HCT116 (cell line): ENCODE measurements at regions not wholly inside any gene's neighbourhood (a gene's known extent, or its start where the extent isn't known, plus 50 kb on each side); places are given as distances from the start of the nearest gene placed in this dataset.
"Not testable (repeated sequence)": the region's sequence is repeated elsewhere in the genome, so short reads cannot be mapped to it uniquely, and the experiment has no call there.

ENCODE experiments used
- ATAC-seq: fragments of 200-7000 bp; cut with Tn5 transposase; 2 replicates; pipeline ENCODE4 v1.9.1; 2020; ENCODE audit warnings: mild to moderate bottlenecking, moderate library complexity
- BruUV-seq: library from RNA; stranded (reverse); fragments of 400-500 nt; replicated peaks from 2 replicates; lab custom pipeline; 2021; lab: Mats Ljungman, UMichigan
- CTCF ChIA-PET: fragments of 300-600 bp; sonication (Branson Sonifier 250); formaldehyde crosslinking; loops from one replicate; lab custom pipeline; 2021; ENCODE audit warnings: antibody characterized with exemption; lab: Charles Lee
- POLR2A ChIA-PET: fragments of 300-600, 350-600 bp; sonication (Branson Sonifier 250); formaldehyde crosslinking; loops from one replicate; lab custom pipeline; 2021; ENCODE audit warnings: antibody characterized with exemption; lab: Charles Lee
- RAD21 ChIA-PET, 2 experiments: fragments of 300-600 bp; sonication (Branson Sonifier 250); formaldehyde crosslinking; loops; one replicate each; lab custom pipeline; 2023; ENCODE audit warnings: low total read pairs in 2 of 2; ENCODE audit not compliant: uncharacterized antibody in 2 of 2, unreplicated experiment in 2 of 2, low non-redundant PET in 1 of 2; lab: Charles Lee
- DNase-seq: peaks from one replicate; pipeline ENCODE4 v3.0.0-alpha.2; 2010; ENCODE audit warnings: low read depth, low spot score
- H2AFZ ChIP-seq: fragments of 200-600 bp; shearing (Covaris generic), sonication (generic); 2 replicates; pipeline ENCODE4 v1.6.1; 2017; ENCODE audit warnings: low read depth, mixed run types, mixed read lengths, antibody characterized with exemption, low read length; ENCODE audit not compliant: poor library complexity, severe bottlenecking
- H3K27ac ChIP-seq: 2 replicates; pipeline ENCODE4 v1.5.1; 2012; ENCODE audit warnings: low read depth, low read length
- H3K27me3 ChIP-seq: fragments of 200-600 bp; sonication (generic); 2 replicates; pipeline ENCODE4 v1.6.1; 2016; ENCODE audit warnings: mixed run types, low read length, mixed read lengths; ENCODE audit not compliant: insufficient read depth
- H3K36me3 ChIP-seq, 2 experiments: fragments of 200-500 bp in 1 of 2; fragments of 200-600 bp in 1 of 2; sonication (Bioruptor generic) in 1 of 2; sonication (generic) in 1 of 2; 2 replicates each; pipeline versions ENCODE4 v1.5.1 to v1.6.1; 2014 to 2016; ENCODE audit warnings: low read length in 2 of 2, inconsistent platforms in 1 of 2, mixed read lengths in 1 of 2, mixed run types in 1 of 2; ENCODE audit not compliant: insufficient read depth in 2 of 2, control insufficient read depth in 1 of 2
- H3K4me1 ChIP-seq, 2 experiments: fragments of 200-600 bp in 1 of 2; sonication (generic) in 1 of 2; 2 replicates each; pipeline versions ENCODE4 v1.5.1 to v1.6.1; 2012 to 2017; ENCODE audit warnings: low read length in 2 of 2, inconsistent platforms in 1 of 2, mild to moderate bottlenecking in 1 of 2, mixed read lengths in 1 of 2, mixed run types in 1 of 2, moderate library complexity in 1 of 2; ENCODE audit not compliant: insufficient read depth in 2 of 2, control insufficient read depth in 1 of 2
- H3K4me2 ChIP-seq: fragments of 200-600 bp; sonication (generic); 2 replicates; pipeline ENCODE4 v1.6.1; 2017; ENCODE audit warnings: mixed run types, low read length, mixed read lengths
- H3K4me3 ChIP-seq, 2 experiments: fragments of 200-600 bp in 1 of 2; sonication (generic) in 1 of 2; replicated peaks in 1 of 2; 2 replicates each; pipeline ENCODE4 v1.5.1; 2011 to 2016; ENCODE audit warnings: low read length in 2 of 2, control low read depth in 1 of 2, low read depth in 1 of 2, mild to moderate bottlenecking in 1 of 2, mixed read lengths in 1 of 2, mixed run types in 1 of 2
- H3K79me2 ChIP-seq: fragments of 200-600 bp; sonication (generic); 2 replicates; pipeline ENCODE4 v1.6.1; 2017; ENCODE audit warnings: mild to moderate bottlenecking, mixed run types, low read length, moderate library complexity, mixed read lengths; ENCODE audit not compliant: insufficient read depth
- H3K9ac ChIP-seq: fragments of 200-600 bp; sonication (generic); 2 replicates; pipeline ENCODE4 v1.6.1; 2016; ENCODE audit warnings: low read length, mixed read lengths
- H3K9me2 ChIP-seq: fragments of 200-600 bp; sonication (generic), shearing (Covaris generic); 2 replicates; pipeline ENCODE4 v1.6.1; 2017; ENCODE audit warnings: mixed run types, mild to moderate bottlenecking, moderate library complexity; ENCODE audit not compliant: insufficient read depth
- H3K9me3 ChIP-seq, 2 experiments: fragments of 200-500 bp in 1 of 2; fragments of 200-600 bp in 1 of 2; sonication (Bioruptor generic) in 1 of 2; sonication (generic) in 1 of 2; 2 replicates each; pipeline ENCODE4 v1.6.1; 2014 to 2017; ENCODE audit warnings: low read length in 2 of 2, mixed read lengths in 2 of 2, inconsistent platforms in 1 of 2, low read depth in 1 of 2, mild to moderate bottlenecking in 1 of 2, mixed run types in 1 of 2, moderate library complexity in 1 of 2; ENCODE audit not compliant: control insufficient read depth in 1 of 2, insufficient read depth in 1 of 2
- H4K20me1 ChIP-seq: fragments of 200-600 bp; sonication (generic), shearing (Covaris generic); 2 replicates; pipeline ENCODE4 v1.6.1; 2017; ENCODE audit warnings: mixed run types, mild to moderate bottlenecking, moderate library complexity; ENCODE audit not compliant: insufficient read depth
- CEBPB ChIP-seq: IDR thresholded peaks from 2 replicates; pipeline ENCODE4 v1.6.1; 2012; ENCODE audit warnings: low read depth
- EGR1 ChIP-seq: IDR thresholded peaks from 2 replicates; pipeline ENCODE4 v1.6.1; 2012; ENCODE audit warnings: low read depth
- EZH2phosphoT487 ChIP-seq: fragments of 200-600 bp; IDR thresholded peaks from 2 replicates; pipeline ENCODE4 v1.6.1; 2018; ENCODE audit warnings: antibody characterized with exemption, borderline replicate concordance
- FOSL1 ChIP-seq: IDR thresholded peaks from 2 replicates; pipeline ENCODE4 v1.6.1; 2012; ENCODE audit warnings: low read depth
- JUND ChIP-seq: IDR thresholded peaks from 2 replicates; pipeline ENCODE4 v1.6.1; 2012
- POLR2A ChIP-seq: IDR thresholded peaks from 2 replicates; pipeline ENCODE4 v1.7.0; 2011; ENCODE audit warnings: borderline replicate concordance; ENCODE audit not compliant: insufficient read depth, insufficient read length; ENCODE audit errors: extremely low read depth
- SIN3A ChIP-seq: IDR thresholded peaks from 2 replicates; pipeline ENCODE4 v1.6.1; 2012; ENCODE audit warnings: low read depth
- TCF7L2 ChIP-seq: IDR thresholded peaks from 2 replicates; pipeline ENCODE4 v1.7.0; 2011; ENCODE audit warnings: borderline replicate concordance, inconsistent platforms; ENCODE audit not compliant: insufficient read depth, insufficient read length; ENCODE audit errors: extremely low read depth
- YY1 ChIP-seq: IDR thresholded peaks from 2 replicates; pipeline ENCODE4 v1.6.1; 2011; ENCODE audit warnings: low read length, low read depth, moderate library complexity, mild to moderate bottlenecking; ENCODE audit not compliant: insufficient replicate concordance; ENCODE audit errors: extremely low read depth
- ZFX ChIP-seq: fragments of 450-650 bp; IDR thresholded peaks from 2 replicates; pipeline ENCODE4 v1.6.1; 2017
- intact Hi-C: fragments of 100-400 bp; cut with micrococcal nuclease; formaldehyde crosslinking; loops from 2 replicates; pipeline ENCODE4 v1.10.0; 2022
- TF ChIP-seq, protein P1 (sequence below): IDR thresholded peaks from 2 replicates; pipeline ENCODE4 v1.6.1; 2012; ENCODE audit warnings: low read depth

DNA sequence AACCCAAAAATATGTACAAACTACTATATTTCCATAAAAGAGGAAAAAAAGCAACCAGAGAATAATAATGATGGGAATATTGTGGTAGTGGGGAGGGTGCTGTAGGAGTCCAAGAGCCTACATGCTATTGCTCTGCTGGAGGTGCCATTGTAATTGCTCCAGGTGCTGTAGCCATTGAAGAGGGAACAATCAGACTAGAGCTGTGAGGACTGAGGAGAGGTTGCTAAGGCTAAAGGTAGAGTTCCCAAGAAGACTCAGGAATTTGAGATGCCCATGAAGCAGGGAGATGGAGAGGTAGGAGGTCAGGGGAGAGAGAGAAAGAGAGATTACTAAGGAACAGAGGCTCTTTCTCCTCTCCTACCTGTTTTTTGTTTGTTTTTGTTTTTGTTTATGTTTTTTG is 394.0 kb downstream of the DMRTA1 start:
- H3K36me3 ChIP-seq, result no peaks in the 10 kb centered on the region
- no TSS peak for BruUV-seq
- ChIA-PET POLR2A (no interaction called here), CTCF (no interaction called here), RAD21 (no interaction called here)
- no peak for DNase-seq
- H3K9me3 ChIP-seq, result peaks cover 4 to 10% of the 10 kb centered on the region in 2 experiments; a peak in 2 of 4 replicates
- no peak overlapping the region for H3K4me3 ChIP-seq
- intact Hi-C loops, result no loop called here
- TF ChIP-seq POLR2A, result no peak
- no peak for TF ChIP-seq CEBPB
- TF ChIP-seq EGR1, result no peak
- TF ChIP-seq, protein P1, sequence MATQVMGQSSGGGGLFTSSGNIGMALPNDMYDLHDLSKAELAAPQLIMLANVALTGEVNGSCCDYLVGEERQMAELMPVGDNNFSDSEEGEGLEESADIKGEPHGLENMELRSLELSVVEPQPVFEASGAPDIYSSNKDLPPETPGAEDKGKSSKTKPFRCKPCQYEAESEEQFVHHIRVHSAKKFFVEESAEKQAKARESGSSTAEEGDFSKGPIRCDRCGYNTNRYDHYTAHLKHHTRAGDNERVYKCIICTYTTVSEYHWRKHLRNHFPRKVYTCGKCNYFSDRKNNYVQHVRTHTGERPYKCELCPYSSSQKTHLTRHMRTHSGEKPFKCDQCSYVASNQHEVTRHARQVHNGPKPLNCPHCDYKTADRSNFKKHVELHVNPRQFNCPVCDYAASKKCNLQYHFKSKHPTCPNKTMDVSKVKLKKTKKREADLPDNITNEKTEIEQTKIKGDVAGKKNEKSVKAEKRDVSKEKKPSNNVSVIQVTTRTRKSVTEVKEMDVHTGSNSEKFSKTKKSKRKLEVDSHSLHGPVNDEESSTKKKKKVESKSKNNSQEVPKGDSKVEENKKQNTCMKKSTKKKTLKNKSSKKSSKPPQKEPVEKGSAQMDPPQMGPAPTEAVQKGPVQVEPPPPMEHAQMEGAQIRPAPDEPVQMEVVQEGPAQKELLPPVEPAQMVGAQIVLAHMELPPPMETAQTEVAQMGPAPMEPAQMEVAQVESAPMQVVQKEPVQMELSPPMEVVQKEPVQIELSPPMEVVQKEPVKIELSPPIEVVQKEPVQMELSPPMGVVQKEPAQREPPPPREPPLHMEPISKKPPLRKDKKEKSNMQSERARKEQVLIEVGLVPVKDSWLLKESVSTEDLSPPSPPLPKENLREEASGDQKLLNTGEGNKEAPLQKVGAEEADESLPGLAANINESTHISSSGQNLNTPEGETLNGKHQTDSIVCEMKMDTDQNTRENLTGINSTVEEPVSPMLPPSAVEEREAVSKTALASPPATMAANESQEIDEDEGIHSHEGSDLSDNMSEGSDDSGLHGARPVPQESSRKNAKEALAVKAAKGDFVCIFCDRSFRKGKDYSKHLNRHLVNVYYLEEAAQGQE, result no peak
- TF ChIP-seq SIN3A, result no peak
- no peak for TF ChIP-seq FOSL1
- no peak for TF ChIP-seq TCF7L2
- no peak for TF ChIP-seq EZH2phosphoT487
- no peak for TF ChIP-seq JUND
- TF ChIP-seq YY1, result no peak
- no peak for TF ChIP-seq ZFX
- no peaks in the 10 kb centered on the region for H3K9me2 ChIP-seq
- H3K27me3 ChIP-seq, result no peaks in the 10 kb centered on the region
- H3K79me2 ChIP-seq, result no peaks in the 10 kb centered on the region
- no peak overlapping the region for H3K9ac ChIP-seq
- no peak overlapping the region for H3K4me2 ChIP-seq
- H2AFZ ChIP-seq, result no peak overlapping the region
- no peak overlapping the region for H3K27ac ChIP-seq
- no peaks in the 10 kb centered on the region for H4K20me1 ChIP-seq
- ATAC-seq, result no peak
- no peaks in the 10 kb centered on the region for H3K4me1 ChIP-seq

GRCh38 chr9:22845243-22845642 is 398.6 kb downstream of the DMRTA1 start:
- RAD21 ChIA-PET, CTCF ChIA-PET, H2AFZ ChIP-seq, ATAC-seq, BruUV-seq, H3K27me3 ChIP-seq, H3K4me1 ChIP-seq, H3K9me2 ChIP-seq, POLR2A ChIA-PET, H3K27ac ChIP-seq, intact Hi-C loops, H3K9me3 ChIP-seq, H3K36me3 ChIP-seq, H3K4me3 ChIP-seq, H3K4me2 ChIP-seq, H3K9ac ChIP-seq, H3K79me2 ChIP-seq, H4K20me1 ChIP-seq, DNase-seq: not testable (repeated sequence)
